ENCODE measurements at regions not wholly inside any gene's neighbourhood (a gene's known extent, or its start where the extent isn't known, plus 50 kb on each side); places are given as distances from the start of the nearest gene placed in this dataset.

- TF ChIP-seq CTCF (IDR thresholded peaks at IDR 0.05) (no peak), EZH2 (IDR thresholded peaks at IDR 0.05; ENCODE audit: borderline replicate concordance, insufficient read depth, low read depth, low read length, poor library complexity, severe bottlenecking) (no peak)
Measured at GRCh38 chr7:33832271-33832721, 73.0 kb upstream of the BMPER start.
